ENCODE measurements at regions not wholly inside any gene's neighbourhood (a gene's known extent, or its start where the extent isn't known, plus 50 kb on each side); places are given as distances from the start of the nearest gene placed in this dataset.

GRCh38 chr10:64859911-64860310, 1338.7 kb downstream of the REEP3 start:
- no peak for TF ChIP-seq EZH2 (IDR thresholded peaks at IDR 0.05; ENCODE audit: borderline replicate concordance)
- TF ChIP-seq EZH2phosphoT487 (IDR thresholded peaks at IDR 0.05; ENCODE audit: low read depth, severe bottlenecking, unreplicated experiment), result no peak

All from hepatocyte (in vitro differentiated cells).